ENCODE measurements at regions not wholly inside any gene's neighbourhood (a gene's known extent, or its start where the extent isn't known, plus 50 kb on each side); places are given as distances from the start of the nearest gene placed in this dataset.
"Not testable (repeated sequence)": the region's sequence is repeated elsewhere in the genome, so short reads cannot be mapped to it uniquely, and the experiment has no call there.

DNA sequence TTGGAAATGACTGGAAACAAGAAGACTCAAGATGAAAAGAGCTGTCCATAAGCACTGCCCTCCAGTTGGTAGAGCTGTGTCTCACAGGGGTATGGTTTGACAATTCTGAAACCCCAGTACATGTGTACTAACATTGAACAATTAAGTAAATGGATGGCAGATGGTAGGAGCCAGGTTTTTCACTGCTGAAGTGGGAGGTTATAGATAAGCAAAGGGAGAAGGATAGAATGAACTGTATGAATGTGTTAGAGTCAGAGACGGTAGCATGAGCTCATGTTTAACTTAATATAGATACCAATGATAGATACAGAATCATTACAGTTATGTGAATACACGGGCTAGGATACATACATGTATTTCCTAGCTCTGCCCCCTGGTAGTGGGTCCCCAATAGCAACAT, 95.0 kb upstream of the SIRPA start:
- TF ChIP-seq CTCF (IDR thresholded peaks at IDR 0.05): no peak
- TF ChIP-seq ZFX (IDR thresholded peaks at IDR 0.05; ENCODE audit: borderline replicate concordance): no peak
- no peak overlapping the region for H3K27ac ChIP-seq

DNA sequence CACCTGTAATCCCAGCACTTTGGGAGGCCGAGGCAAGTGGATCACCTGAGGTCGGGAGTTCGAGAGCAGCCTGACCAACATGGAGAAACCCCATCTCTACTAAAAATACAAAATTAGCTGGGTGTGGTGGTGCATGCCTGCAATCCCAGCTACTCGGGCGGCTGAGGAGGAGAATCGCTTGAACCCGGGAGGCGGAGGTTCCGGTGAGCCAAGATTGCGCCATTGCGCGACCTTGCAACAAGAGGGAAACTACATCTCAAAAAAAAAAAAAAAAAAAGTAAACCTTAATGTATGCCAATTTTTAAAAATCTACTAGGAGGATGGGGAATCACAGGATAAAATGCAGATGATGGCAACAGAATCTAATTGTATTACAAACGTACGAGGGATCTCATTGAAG, 95.5 kb upstream of the SIRPA start:
- H3K27ac ChIP-seq: not testable (repeated sequence)

DNA sequence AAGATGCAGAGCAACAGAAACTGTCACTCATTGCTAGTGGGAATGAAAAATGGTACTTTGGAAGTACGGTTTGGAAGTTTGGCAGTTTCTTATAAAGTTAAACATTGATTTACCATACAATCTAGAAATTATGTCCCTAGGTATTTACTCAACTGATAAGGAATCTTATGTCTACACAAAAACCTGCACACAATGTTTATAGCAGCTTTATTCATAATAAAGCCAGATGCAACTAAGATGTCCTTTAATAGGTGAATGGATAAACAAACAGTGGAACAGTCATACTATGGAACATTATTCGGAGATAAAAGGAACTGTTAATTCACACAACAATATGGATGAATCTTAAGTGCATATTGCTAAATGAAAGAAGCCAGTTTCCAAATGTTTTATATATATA, 96.2 kb upstream of the SIRPA start:
- TF ChIP-seq ZFX (IDR thresholded peaks at IDR 0.05; ENCODE audit: borderline replicate concordance) (no peak), CTCF (IDR thresholded peaks at IDR 0.05) (no peak)
- no peak overlapping the region for H3K27ac ChIP-seq

GRCh38 chr20:1793821-1794220, 101.4 kb upstream of the SIRPA start:
- TF ChIP-seq ZFX (IDR thresholded peaks at IDR 0.05; ENCODE audit: borderline replicate concordance): no peak
- TF ChIP-seq CTCF (IDR thresholded peaks at IDR 0.05): no peak
- H3K27ac ChIP-seq: no peak overlapping the region

- H3K27ac ChIP-seq: no peak overlapping the region
- no peak for TF ChIP-seq ZFX (IDR thresholded peaks at IDR 0.05; ENCODE audit: borderline replicate concordance)
- no peak for TF ChIP-seq CTCF (IDR thresholded peaks at IDR 0.05)
Measured at GRCh38 chr20:1792274-1792673, 102.9 kb upstream of the SIRPA start.

GRCh38 chr20:1790386-1790785, 104.8 kb upstream of the SIRPA start:
- TF ChIP-seq ZFX (IDR thresholded peaks at IDR 0.05; ENCODE audit: borderline replicate concordance) (no peak), CTCF (IDR thresholded peaks at IDR 0.05) (no peak)
- no peak overlapping the region for H3K27ac ChIP-seq

DNA sequence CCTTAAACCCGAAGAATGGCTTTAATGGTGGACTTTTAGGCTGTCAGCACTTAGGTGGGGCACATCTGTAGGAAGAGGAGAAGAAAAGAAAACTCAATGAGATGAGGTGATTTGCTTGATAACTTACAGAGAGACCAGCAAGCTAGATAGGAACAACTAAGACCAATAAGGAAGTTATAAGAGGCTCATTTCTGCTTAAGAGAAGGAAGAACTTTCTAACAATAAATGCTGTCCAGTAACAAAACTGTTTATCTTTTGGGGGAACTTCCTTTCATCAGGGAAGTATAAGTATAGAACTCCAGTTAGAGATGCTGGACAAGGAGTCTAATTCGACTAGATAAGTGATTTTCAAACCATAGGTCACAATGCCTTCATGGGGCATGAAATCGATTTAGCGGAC, 107.2 kb upstream of the SIRPA start:
- TF ChIP-seq CTCF (IDR thresholded peaks at IDR 0.05) (no peak), ZFX (IDR thresholded peaks at IDR 0.05; ENCODE audit: borderline replicate concordance) (no peak)

DNA sequence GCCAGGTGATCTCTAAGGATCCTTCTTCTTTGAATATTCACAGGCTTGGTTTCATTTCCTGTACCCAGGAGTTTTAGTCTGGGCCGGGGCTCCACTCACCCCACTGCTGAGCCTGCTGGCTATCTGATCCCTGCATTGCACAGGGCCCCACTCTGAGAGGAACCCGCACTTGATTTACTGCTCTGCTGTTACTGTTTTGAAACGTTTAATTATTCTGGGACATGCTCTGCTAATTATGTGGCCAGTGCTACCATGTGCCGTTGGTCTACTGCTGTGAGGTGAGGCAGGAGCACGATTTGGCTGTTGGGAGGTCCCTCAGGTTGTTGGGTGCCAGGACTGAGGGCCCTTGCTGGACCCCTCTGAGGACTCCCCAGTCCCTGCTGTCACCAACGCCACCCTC, 108.7 kb upstream of the SIRPA start:
- H3K27ac ChIP-seq: no peak overlapping the region
- no peak for TF ChIP-seq CTCF (IDR thresholded peaks at IDR 0.05)
- no peak for TF ChIP-seq ZFX (IDR thresholded peaks at IDR 0.05; ENCODE audit: borderline replicate concordance)

More for the DNA sequence above, 107.2 kb upstream of the SIRPA start:
- no peak overlapping the region for H3K27ac ChIP-seq
